Panc1 (cell line): ENCODE measurements at regions not wholly inside any gene's neighbourhood (a gene's known extent, or its start where the extent isn't known, plus 50 kb on each side); places are given as distances from the start of the nearest gene placed in this dataset.

Experiments used
- ATAC-seq: fragments of 200-7000 bp; cut with Tn5 transposase; 2 replicates; pipeline ENCODE4 v1.9.1; 2020; ENCODE audit warnings: mild to moderate bottlenecking, moderate library complexity
- BruUV-seq: library from RNA; stranded (reverse); fragments of 400-500 nt; replicated peaks from 2 replicates; lab custom pipeline; 2021; lab: Mats Ljungman, UMichigan
- CTCF ChIA-PET: fragments of 300-600 bp; sonication (Branson Sonifier 250); formaldehyde crosslinking; loops from one replicate; lab custom pipeline; 2022; ENCODE audit warnings: antibody characterized with exemption; lab: Charles Lee
- POLR2A ChIA-PET: fragments of 300-600 bp; sonication (Branson Sonifier 250); formaldehyde crosslinking; loops from one replicate; lab custom pipeline; 2022; ENCODE audit warnings: antibody characterized with exemption; lab: Charles Lee
- DNase-seq: peaks from one replicate; pipeline ENCODE4 v3.0.0-alpha.2; 2010; ENCODE audit warnings: low read depth, low spot score
- H3K27ac ChIP-seq: 2 replicates; pipeline ENCODE4 v1.5.1; 2011; ENCODE audit warnings: mild to moderate bottlenecking, low read length, inconsistent platforms
- H3K27me3 ChIP-seq: fragments of 200-500 bp; sonication (Bioruptor generic); 2 replicates; pipeline ENCODE4 v1.6.0; 2014; ENCODE audit warnings: low read length, inconsistent platforms; ENCODE audit not compliant: control insufficient read depth, insufficient read depth
- H3K36me3 ChIP-seq: fragments of 200-500 bp; sonication (Bioruptor generic); 2 replicates; pipeline ENCODE4 v1.5.1; 2014; ENCODE audit warnings: inconsistent platforms, mild to moderate bottlenecking, low read length, moderate library complexity; ENCODE audit not compliant: control insufficient read depth, insufficient read depth
- H3K4me1 ChIP-seq: 2 replicates; pipeline ENCODE4 v1.5.1; 2011; ENCODE audit warnings: inconsistent platforms, mild to moderate bottlenecking, low read length, moderate library complexity; ENCODE audit not compliant: control insufficient read depth, insufficient read depth
- H3K4me3 ChIP-seq, 2 experiments: 2 replicates each; pipeline ENCODE4 v1.5.1; 2011 to 2012; ENCODE audit warnings: low read depth in 2 of 2, low read length in 2 of 2, mild to moderate bottlenecking in 2 of 2, inconsistent platforms in 1 of 2, moderate library complexity in 1 of 2
- H3K9me3 ChIP-seq: fragments of 200-500 bp; sonication (Bioruptor generic); 2 replicates; pipeline ENCODE4 v1.5.1; 2014; ENCODE audit warnings: low read depth, mild to moderate bottlenecking, inconsistent platforms, low read length, moderate library complexity; ENCODE audit not compliant: control insufficient read depth, insufficient read depth
- POLR2AphosphoS5 ChIP-seq: IDR thresholded peaks from 2 replicates; pipeline ENCODE4 v1.6.1; 2012; ENCODE audit warnings: mild to moderate bottlenecking, low read depth, low read length, moderate library complexity
- SIN3A ChIP-seq: IDR thresholded peaks from 2 replicates; pipeline ENCODE4 v1.6.1; 2012; ENCODE audit warnings: low read depth, mild to moderate bottlenecking, low read length, moderate library complexity, borderline replicate concordance; ENCODE audit not compliant: insufficient read depth
- TCF7L2 ChIP-seq: IDR thresholded peaks from 2 replicates; pipeline ENCODE4 v1.6.1; 2011; ENCODE audit warnings: mild to moderate bottlenecking, low read depth, low read length, inconsistent platforms
- in situ Hi-C: cut with HindIII; loops from 2 replicates; pipeline ENCODE4 v1.10.0; 2016; ENCODE audit warnings: low sequenced_read_pairs, low pct_unique_long_range_greater_than_20kb
- intact Hi-C: fragments of 100-400 bp; cut with micrococcal nuclease; formaldehyde crosslinking; loops from one replicate; pipeline ENCODE4 v1.10.0; 2022; ENCODE audit not compliant: unreplicated experiment
- TF ChIP-seq, protein P1 (sequence below), 2 experiments: IDR thresholded peaks; 2 replicates each; pipeline ENCODE4 v1.6.1; 2011 to 2012; ENCODE audit warnings: low read depth in 2 of 2, control low read depth in 1 of 2, low read length in 1 of 2, mild to moderate bottlenecking in 1 of 2, moderate library complexity in 1 of 2; ENCODE audit not compliant: insufficient read depth in 1 of 2
- TF ChIP-seq, protein P2 (sequence below): fragments of 450-650 bp; IDR thresholded peaks from 2 replicates; pipeline ENCODE4 v1.5.1; 2017; ENCODE audit warnings: mild to moderate bottlenecking

- Histone ChIP-seq H3K4me1 (no peaks in the 10 kb centered on the region), H3K9me3 (no peaks in the 10 kb centered on the region), H3K27me3 (no peaks in the 10 kb centered on the region), H3K36me3 (no peaks in the 10 kb centered on the region), H3K4me3 (no peak overlapping the region), H3K27ac (no peak overlapping the region)
- no peak for ATAC-seq
- no peak for TF ChIP-seq POLR2AphosphoS5
- TF ChIP-seq TCF7L2, result no peak
- TF ChIP-seq, protein P1, sequence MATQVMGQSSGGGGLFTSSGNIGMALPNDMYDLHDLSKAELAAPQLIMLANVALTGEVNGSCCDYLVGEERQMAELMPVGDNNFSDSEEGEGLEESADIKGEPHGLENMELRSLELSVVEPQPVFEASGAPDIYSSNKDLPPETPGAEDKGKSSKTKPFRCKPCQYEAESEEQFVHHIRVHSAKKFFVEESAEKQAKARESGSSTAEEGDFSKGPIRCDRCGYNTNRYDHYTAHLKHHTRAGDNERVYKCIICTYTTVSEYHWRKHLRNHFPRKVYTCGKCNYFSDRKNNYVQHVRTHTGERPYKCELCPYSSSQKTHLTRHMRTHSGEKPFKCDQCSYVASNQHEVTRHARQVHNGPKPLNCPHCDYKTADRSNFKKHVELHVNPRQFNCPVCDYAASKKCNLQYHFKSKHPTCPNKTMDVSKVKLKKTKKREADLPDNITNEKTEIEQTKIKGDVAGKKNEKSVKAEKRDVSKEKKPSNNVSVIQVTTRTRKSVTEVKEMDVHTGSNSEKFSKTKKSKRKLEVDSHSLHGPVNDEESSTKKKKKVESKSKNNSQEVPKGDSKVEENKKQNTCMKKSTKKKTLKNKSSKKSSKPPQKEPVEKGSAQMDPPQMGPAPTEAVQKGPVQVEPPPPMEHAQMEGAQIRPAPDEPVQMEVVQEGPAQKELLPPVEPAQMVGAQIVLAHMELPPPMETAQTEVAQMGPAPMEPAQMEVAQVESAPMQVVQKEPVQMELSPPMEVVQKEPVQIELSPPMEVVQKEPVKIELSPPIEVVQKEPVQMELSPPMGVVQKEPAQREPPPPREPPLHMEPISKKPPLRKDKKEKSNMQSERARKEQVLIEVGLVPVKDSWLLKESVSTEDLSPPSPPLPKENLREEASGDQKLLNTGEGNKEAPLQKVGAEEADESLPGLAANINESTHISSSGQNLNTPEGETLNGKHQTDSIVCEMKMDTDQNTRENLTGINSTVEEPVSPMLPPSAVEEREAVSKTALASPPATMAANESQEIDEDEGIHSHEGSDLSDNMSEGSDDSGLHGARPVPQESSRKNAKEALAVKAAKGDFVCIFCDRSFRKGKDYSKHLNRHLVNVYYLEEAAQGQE (IDR thresholded peaks at IDR 0.05; ENCODE audit: insufficient read depth in 1 of 2, low read depth in 2 of 2, low read length in 1 of 2), result no peak
- TF ChIP-seq, protein P2, sequence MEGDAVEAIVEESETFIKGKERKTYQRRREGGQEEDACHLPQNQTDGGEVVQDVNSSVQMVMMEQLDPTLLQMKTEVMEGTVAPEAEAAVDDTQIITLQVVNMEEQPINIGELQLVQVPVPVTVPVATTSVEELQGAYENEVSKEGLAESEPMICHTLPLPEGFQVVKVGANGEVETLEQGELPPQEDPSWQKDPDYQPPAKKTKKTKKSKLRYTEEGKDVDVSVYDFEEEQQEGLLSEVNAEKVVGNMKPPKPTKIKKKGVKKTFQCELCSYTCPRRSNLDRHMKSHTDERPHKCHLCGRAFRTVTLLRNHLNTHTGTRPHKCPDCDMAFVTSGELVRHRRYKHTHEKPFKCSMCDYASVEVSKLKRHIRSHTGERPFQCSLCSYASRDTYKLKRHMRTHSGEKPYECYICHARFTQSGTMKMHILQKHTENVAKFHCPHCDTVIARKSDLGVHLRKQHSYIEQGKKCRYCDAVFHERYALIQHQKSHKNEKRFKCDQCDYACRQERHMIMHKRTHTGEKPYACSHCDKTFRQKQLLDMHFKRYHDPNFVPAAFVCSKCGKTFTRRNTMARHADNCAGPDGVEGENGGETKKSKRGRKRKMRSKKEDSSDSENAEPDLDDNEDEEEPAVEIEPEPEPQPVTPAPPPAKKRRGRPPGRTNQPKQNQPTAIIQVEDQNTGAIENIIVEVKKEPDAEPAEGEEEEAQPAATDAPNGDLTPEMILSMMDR, result no peak
- no peak for TF ChIP-seq SIN3A
- no TSS peak for BruUV-seq
- in situ Hi-C loops, result no loop called here
- CTCF ChIA-PET, result no interaction called here
- intact Hi-C loops, result no loop called here
- POLR2A ChIA-PET, result no interaction called here
- no peak for DNase-seq
Observed at GRCh38 chr11:70812472-70812871, 414.1 kb downstream of the CTTN start.

DNA sequence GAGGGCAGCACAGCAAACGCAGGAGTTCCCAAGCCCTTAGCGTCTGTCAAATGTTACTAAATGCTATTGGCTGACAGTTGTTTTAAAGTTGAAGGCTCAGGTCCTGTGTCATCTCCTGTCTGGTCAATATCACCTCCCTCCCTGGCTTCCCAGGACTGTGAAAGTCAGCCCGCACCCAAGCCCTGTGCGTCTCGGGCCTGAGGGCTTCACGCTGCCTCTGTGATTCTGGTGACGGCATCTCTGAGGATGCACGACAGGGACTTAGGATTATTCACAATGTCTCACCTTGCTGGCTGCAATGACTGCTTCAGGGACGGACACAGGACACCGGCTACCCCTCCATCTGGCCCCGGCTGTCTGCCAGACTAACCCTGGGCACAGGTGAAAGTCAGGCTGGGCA lies 415.3 kb downstream of the CTTN start:
- intact Hi-C loops (no loop called here), in situ Hi-C loops (no loop called here)
- CTCF ChIA-PET, result interaction anchor here (0.6 to 0.7 kb wide), 2 partner anchors 115 to 159 kb away, joined by 5 read pairs; no protein-coding TSS in a partner anchor
- Histone ChIP-seq H3K27ac (no peak overlapping the region), H3K4me1 (no peaks in the 10 kb centered on the region), H3K9me3 (no peaks in the 10 kb centered on the region), H3K4me3 (no peak overlapping the region), H3K36me3 (no peaks in the 10 kb centered on the region), H3K27me3 (no peaks in the 10 kb centered on the region)
- ATAC-seq (no peak), DNase-seq (no peak)
- POLR2A ChIA-PET, result no interaction called here
- TF ChIP-seq, protein P1 (IDR thresholded peaks at IDR 0.05; ENCODE audit: insufficient read depth in 1 of 2, low read depth in 2 of 2, low read length in 1 of 2), result no peak
- TF ChIP-seq, protein P2, result no peak
- no TSS peak for BruUV-seq
